Upper lobe of right lung (tissue), 1 donor: ENCODE measurements at regions not wholly inside any gene's neighbourhood (a gene's known extent, or its start where the extent isn't known, plus 50 kb on each side); places are given as distances from the start of the nearest gene placed in this dataset.
A peak's percentile ranks its signal among the peaks of the same experiment; 100 is the strongest.

Experiments used
- ATAC-seq: fragments of 200-7000 bp; cut with Tn5 transposase; one replicate; pipeline ENCODE4 v1.9.1; 2020; ENCODE audit warnings: mild to moderate bottlenecking, moderate library complexity
- DNase-seq: peaks from one replicate; pipeline ENCODE4 v3.0.0-alpha.2; 2020
- H3K27ac ChIP-seq: fragments of 200-600 bp; one replicate; pipeline ENCODE4 v1.8.0; 2022
- H3K27me3 ChIP-seq: fragments of 200-600 bp; one replicate; pipeline ENCODE4 v1.8.0; 2022; ENCODE audit warnings: mild to moderate bottlenecking
- H3K36me3 ChIP-seq: fragments of 200-600 bp; one replicate; pipeline ENCODE4 v1.8.0; 2022
- H3K4me1 ChIP-seq: fragments of 200-600 bp; one replicate; pipeline ENCODE4 v1.8.0; 2022
- H3K4me3 ChIP-seq: fragments of 200-600 bp; one replicate; pipeline ENCODE4 v1.8.0; 2022; ENCODE audit warnings: mild to moderate bottlenecking
- H3K9me3 ChIP-seq: fragments of 200-600 bp; one replicate; pipeline ENCODE4 v1.8.0; 2022
- intact Hi-C: fragments of 100-400 bp; cut with DNase I; formaldehyde crosslinking; loops from one replicate; pipeline ENCODE4 v1.11.0; 2022
- TF ChIP-seq, protein P1 (sequence below): fragments of 200-600 bp; IDR thresholded peaks from one replicate; pipeline ENCODE4 v1.8.0; 2022; ENCODE audit warnings: antibody characterized with exemption
- donor health status: DM: no; HTN: yes; CAD: no; lungs with severe emphysema.

DNA sequence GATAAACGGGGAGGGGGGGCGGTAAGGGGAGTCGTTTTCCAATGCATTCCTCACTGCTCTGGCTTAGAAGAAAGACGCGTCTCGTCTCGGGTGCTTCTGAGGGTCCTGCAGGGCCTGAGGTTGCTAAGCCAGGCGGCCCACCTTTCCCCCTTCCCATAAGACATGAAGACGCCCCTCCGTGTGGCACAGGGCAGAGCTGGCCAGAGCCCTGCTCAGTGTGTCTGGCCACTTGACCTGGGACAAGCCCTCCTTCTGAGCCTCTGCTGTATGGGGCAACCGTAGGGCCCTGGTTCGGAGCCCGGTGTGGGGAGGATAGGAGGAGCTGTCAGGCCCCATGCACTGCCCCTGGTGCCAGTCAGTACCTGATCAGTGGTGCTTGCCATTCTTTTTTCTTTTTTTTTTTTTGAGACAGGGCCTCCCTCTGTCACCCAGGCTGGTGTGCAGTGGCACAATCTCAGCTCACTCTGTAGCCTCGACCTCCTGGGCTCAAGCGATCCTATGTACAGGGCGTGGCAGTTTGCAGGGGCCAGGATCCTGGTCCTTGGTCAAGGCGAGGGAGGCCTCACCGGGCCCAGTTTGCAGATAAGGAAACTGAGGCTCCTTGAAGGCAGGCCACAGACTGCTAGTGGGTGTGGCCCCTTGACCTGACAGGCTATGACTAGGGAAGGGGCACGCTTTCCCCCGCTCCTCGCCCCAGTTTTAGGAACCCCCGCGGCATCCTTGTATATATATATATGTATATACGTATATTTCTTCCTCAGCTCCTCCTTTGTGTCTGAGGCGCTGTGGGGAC is 172.3 kb upstream of the IER5L start:
- H3K4me3 ChIP-seq = no peak overlapping the region
- intact Hi-C loops = no loop called here
- H3K27ac ChIP-seq = no peak overlapping the region
- TF ChIP-seq, protein P1, sequence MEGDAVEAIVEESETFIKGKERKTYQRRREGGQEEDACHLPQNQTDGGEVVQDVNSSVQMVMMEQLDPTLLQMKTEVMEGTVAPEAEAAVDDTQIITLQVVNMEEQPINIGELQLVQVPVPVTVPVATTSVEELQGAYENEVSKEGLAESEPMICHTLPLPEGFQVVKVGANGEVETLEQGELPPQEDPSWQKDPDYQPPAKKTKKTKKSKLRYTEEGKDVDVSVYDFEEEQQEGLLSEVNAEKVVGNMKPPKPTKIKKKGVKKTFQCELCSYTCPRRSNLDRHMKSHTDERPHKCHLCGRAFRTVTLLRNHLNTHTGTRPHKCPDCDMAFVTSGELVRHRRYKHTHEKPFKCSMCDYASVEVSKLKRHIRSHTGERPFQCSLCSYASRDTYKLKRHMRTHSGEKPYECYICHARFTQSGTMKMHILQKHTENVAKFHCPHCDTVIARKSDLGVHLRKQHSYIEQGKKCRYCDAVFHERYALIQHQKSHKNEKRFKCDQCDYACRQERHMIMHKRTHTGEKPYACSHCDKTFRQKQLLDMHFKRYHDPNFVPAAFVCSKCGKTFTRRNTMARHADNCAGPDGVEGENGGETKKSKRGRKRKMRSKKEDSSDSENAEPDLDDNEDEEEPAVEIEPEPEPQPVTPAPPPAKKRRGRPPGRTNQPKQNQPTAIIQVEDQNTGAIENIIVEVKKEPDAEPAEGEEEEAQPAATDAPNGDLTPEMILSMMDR = no peak
- no peak for ATAC-seq
- peaks cover 14% of the 10 kb centered on the region for H3K4me1 ChIP-seq
- no peaks in the 10 kb centered on the region for H3K9me3 ChIP-seq
- no peaks in the 10 kb centered on the region for H3K27me3 ChIP-seq
- no peaks in the 10 kb centered on the region for H3K36me3 ChIP-seq
- no peak for DNase-seq

DNA sequence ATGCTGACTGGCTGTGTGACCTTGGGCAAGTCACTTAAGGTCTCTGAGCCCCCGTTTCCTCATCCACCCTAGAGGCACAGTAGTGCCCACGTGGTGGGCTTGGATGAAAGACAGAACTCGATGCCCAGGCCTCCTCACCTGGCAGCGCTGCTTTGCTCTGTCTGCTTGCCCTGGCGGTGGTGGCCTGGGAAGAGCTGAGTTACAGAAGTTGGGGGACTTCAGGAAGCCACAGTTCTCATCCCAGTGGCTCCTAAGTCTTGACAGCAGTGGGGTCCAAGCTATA is 171.5 kb upstream of the IER5L start:
- DNase-seq (no peak), ATAC-seq (no peak)
- Histone ChIP-seq H3K36me3 (no peaks in the 10 kb centered on the region), H3K4me1 (peaks cover 14% of the 10 kb centered on the region), H3K4me3 (no peak overlapping the region), H3K27me3 (no peaks in the 10 kb centered on the region), H3K27ac (no peak overlapping the region), H3K9me3 (no peaks in the 10 kb centered on the region)
- TF ChIP-seq, protein P1 = no peak
- intact Hi-C loops = no loop called here

DNA sequence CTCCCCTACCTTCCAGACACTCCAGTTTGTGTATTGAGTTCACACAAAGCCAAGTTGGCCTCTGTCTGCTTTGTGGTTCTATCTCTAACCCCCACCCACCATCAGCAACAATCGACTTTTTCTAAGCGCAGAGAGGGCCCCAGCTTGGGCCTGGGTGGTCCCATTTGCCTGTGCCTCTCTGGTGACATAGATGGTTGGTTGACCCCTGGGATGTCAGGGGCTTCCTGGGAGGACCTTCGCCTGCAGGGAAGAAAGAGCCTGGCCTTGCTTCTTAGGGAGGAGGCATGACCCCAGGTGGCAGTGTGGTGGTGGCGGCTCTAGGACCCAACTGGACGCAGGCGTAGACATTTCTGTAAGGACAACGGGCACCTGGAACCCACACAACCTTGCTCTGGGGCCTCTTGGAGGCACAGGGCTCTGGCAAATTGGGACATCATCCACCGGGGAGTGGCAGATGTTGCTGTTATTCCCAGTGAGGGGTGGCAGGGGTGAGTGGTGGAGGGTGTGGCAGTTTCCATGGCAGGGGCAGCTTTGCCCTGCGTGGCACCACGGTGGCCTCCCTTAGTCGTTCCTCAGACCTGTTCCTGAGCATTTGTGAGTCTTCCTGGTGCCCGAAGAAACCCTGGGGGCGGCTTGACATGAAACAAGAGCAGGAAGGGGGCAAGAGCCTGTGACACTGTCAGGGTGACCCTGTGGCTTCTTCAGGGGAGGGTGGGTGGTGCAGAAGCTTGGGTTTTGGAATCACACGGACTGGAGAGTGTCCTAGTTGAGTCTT is 171.0 kb upstream of the IER5L start:
- Histone ChIP-seq H3K27me3 (no peaks in the 10 kb centered on the region), H3K36me3 (no peaks in the 10 kb centered on the region), H3K9me3 (no peaks in the 10 kb centered on the region), H3K27ac (no peak overlapping the region), H3K4me3 (no peak overlapping the region), H3K4me1 (peaks cover 14% of the 10 kb centered on the region)
- intact Hi-C loops = no loop called here
- DNase-seq (no peak), ATAC-seq (no peak)
- TF ChIP-seq, protein P1 = no peak

DNA sequence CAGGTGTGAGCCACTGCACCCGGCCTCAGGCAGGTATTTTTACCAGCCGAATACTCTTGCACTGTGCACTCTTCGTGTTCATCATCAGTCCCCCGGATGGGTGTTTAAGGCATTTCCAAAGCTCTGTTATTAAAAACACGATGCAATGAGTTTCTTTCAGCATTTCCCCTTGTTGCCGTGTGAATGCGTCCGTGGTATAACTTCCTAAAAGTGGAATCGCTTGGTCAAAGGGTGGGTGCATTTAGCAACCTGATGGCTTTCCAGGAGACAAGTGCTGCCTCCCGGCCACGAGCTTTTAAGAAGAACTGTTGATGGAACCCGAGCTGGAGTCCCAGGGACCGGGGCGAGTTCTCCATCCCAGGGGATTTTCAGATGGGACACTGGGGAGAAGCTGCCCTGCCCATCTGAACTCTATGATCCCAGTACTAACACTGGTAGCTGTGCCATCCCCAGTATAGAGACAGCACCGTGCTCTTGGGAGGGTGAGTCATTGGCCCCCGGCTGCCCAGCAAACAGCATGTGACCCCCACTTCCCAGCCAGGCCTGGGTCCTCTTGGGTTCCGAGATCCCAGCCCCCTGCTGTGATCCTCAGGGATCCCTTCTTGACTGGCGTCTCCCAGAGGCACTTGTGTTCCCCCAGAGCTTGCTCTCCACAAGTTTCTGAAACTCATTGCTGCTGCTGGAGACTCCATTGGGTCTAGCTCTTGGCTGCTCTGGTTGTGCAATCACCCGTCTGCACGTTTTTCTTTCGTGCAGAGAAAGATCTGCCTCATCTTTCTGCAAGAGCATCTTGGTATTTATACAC is 169.5 kb upstream of the IER5L start:
- peaks cover 11% of the 10 kb centered on the region for H3K4me1 ChIP-seq
- ATAC-seq (peak; percentile 6), DNase-seq (no peak)
- TF ChIP-seq, protein P1 = no peak
- H3K4me3 ChIP-seq = no peak overlapping the region
- no peaks in the 10 kb centered on the region for H3K9me3 ChIP-seq
- intact Hi-C loops = no loop called here
- H3K27me3 ChIP-seq = no peaks in the 10 kb centered on the region
- peak overlapping the region; percentile 36 for H3K27ac ChIP-seq
- H3K36me3 ChIP-seq = no peaks in the 10 kb centered on the region

DNA sequence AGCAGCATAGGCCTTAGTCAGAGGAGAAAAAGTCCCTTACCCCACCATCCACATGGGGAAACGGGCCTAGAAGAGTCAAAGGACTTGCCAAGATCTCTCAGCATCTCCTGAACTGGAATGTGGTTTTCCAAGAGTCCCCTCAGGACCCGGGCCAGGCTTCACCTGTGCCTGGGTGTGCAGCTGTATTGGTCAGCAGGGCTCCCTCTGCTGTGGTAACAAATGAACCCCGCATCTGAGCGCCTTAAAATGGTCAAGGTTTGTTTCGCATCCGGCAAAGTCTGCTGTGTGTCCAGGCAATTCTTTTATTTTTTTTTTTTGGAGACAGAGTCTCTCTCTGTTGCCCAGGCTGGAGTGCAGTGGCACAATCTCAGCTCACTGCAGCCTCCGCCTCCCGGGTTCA is 168.0 kb upstream of the IER5L start:
- TF ChIP-seq, protein P1 = no peak
- intact Hi-C loops = no loop called here
- DNase-seq (no peak), ATAC-seq (no peak)
- H3K27me3 ChIP-seq = no peaks in the 10 kb centered on the region
- no peak overlapping the region for H3K4me3 ChIP-seq
- no peaks in the 10 kb centered on the region for H3K4me1 ChIP-seq
- H3K9me3 ChIP-seq = no peaks in the 10 kb centered on the region
- no peak overlapping the region for H3K27ac ChIP-seq
- H3K36me3 ChIP-seq = no peaks in the 10 kb centered on the region
